ENCODE measurements at regions not wholly inside any gene's neighbourhood (a gene's known extent, or its start where the extent isn't known, plus 50 kb on each side); places are given as distances from the start of the nearest gene placed in this dataset.

- Histone ChIP-seq H3K4me3 (replicated peaks in 1 of 3; ENCODE audit: insufficient read depth in 1 of 3, low read depth in 1 of 3, low read length in 3 of 3) (no peak overlapping the region), H3K4me1 (ENCODE audit: control insufficient read depth, extremely low read depth, insufficient read depth, low read length) (peaks cover 5% of the 10 kb centered on the region), H3K9ac (replicated peaks; ENCODE audit: extremely low read depth, insufficient read depth, low read length) (no peak overlapping the region), H3K79me2 (ENCODE audit: control insufficient read depth, insufficient read depth, low read length) (no peaks in the 10 kb centered on the region), H3K27me3 (ENCODE audit: control insufficient read depth in 2 of 2, insufficient read depth in 2 of 2, low read length in 2 of 2) (peaks cover 0 to 8% of the 10 kb centered on the region in 2 experiments), H3K9me1 (replicated peaks; ENCODE audit: control insufficient read depth, extremely low read depth, insufficient read depth, low read length) (no peaks in the 10 kb centered on the region), H3K36me3 (ENCODE audit: control insufficient read depth in 2 of 2, extremely low read depth in 1 of 2, insufficient read depth in 2 of 2, low read length in 2 of 2) (no peaks in the 10 kb centered on the region), H2AFZ (ENCODE audit: low read depth, low read length) (no peak overlapping the region), H3K9me3 (replicated peaks; ENCODE audit: control insufficient read depth, insufficient read depth, low read length) (no peaks in the 10 kb centered on the region), H3K27ac (ENCODE audit: insufficient read depth, low read depth, low read length) (no peak overlapping the region), H3K4me2 (ENCODE audit: insufficient read depth, low read length) (no peak overlapping the region), H4K20me1 (replicated peaks; ENCODE audit: control insufficient read depth, extremely low read depth, insufficient read depth, low read length) (no peaks in the 10 kb centered on the region)
- CTCF ChIA-PET, result no interaction called here
- no peak for TF ChIP-seq CTCF (IDR thresholded peaks at IDR 0.05; ENCODE audit: extremely low read depth in 1 of 2, insufficient read depth in 1 of 2, low read depth in 1 of 2, low read length in 2 of 2)
- no peak for TF ChIP-seq MYC (IDR thresholded peaks at IDR 0.05; ENCODE audit: low read depth, low read length)
- TF ChIP-seq POLR2AphosphoS5 (IDR thresholded peaks at IDR 0.05; ENCODE audit: insufficient read depth, low read depth, low read length), result no peak
- TF ChIP-seq JUN (IDR thresholded peaks at IDR 0.05; ENCODE audit: borderline replicate concordance, insufficient read depth, insufficient read length, low read depth), result peak; percentile 76
- TF ChIP-seq FOS (IDR thresholded peaks at IDR 0.05; ENCODE audit: borderline replicate concordance, insufficient read depth, low read length), result peak; percentile 64
- no peak for TF ChIP-seq POLR2A (IDR thresholded peaks at IDR 0.05; ENCODE audit: low read depth, low read length)
- TF ChIP-seq EZH2 (IDR thresholded peaks at IDR 0.05; ENCODE audit: borderline replicate concordance, low read depth, low read length, severe bottlenecking), result no peak
- no peak for TF ChIP-seq GATA2 (IDR thresholded peaks at IDR 0.05; ENCODE audit: insufficient read depth, insufficient read length, low read depth, low read length)
- TF ChIP-seq MAX (IDR thresholded peaks at IDR 0.05; ENCODE audit: insufficient read depth, insufficient read length), result no peak
- POLR2A ChIA-PET, result no interaction called here
- intact Hi-C loops (cut with micrococcal nuclease), result no loop called here
- dilution Hi-C loops (cut with MboI; ENCODE audit: extremely low pct_ligation_motif_present, low sequenced_read_pairs), result no loop called here
- DNase-seq (ENCODE audit: low read depth, low spot score), result peak; percentile 34
- BruUV-seq (replicated peaks), result no TSS peak
- FAIRE-seq, result no peak
These were observed 644.3 kb downstream of the NR2F2 start for GRCh38 chr15:96974761-96975160.

Data from endothelial cell of umbilical vein (primary cell).